GM21619 (cell line): ENCODE measurements at regions not wholly inside any gene's neighbourhood (a gene's known extent, or its start where the extent isn't known, plus 50 kb on each side); places are given as distances from the start of the nearest gene placed in this dataset.

Experiments
- ATAC-seq: cut with Tn5 transposase; IDR thresholded peaks from one replicate; pipeline ENCODE4 v1.9.1; 2021; ENCODE audit not compliant: unreplicated experiment

DNA sequence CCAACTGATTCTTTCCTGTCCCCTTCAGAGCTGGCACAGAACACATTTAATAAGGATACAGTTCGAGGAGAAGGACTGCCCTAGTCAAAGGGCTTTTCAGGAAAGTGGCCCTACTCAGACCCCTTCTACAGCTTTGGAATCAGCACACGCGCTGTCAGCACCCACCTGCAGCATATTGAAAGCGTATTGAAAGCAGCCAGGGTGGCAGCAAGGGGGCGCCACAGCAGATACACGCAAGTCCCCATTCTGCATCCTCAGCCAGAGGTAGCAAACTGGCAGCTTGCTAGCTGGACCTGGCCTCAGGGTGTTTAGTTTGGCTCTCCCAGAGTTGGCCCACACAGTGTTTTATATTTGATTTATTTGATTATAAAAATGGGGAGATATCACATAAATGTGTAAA, 101.0 kb upstream of the NT5C1B start:
- ATAC-seq = no peak

DNA sequence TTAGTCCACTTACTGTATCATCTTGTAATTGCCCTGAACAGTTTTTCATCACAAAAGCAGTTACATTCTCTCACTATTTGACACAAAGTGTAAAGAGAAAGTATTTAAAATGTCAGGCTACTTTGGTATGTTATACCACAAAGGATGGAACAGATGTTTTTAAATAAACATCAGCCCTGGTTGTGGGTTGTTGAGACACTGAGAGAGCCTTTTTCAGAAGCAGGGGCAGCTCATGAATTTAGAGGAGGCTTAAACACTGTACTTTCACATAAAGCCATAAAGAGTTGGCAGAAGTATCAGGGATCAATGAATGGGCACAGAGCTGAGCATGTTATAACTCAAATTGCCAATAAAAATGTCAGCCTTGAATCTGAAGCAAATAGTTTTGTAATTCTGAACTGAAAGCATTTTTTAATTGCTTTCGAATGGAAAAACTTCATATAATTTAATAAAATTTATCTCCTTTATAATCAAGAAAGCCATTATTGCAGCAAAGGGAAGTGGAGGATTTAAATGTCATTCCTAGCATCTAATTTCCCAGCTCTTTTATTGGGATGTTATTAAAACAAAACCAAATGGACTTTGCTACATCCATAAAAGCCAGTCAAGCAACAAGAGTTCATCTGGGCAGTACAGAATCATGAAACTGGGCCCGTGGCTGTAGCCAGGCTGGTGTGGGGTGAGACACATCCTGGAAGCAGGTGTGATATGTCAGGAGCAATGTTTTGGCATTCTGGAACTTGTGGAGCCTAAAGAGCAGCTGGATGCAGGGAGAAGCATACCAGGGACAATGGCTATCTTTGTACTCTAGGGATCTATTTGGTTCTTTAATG, 95.1 kb upstream of the NT5C1B start:
- no peak for ATAC-seq

DNA sequence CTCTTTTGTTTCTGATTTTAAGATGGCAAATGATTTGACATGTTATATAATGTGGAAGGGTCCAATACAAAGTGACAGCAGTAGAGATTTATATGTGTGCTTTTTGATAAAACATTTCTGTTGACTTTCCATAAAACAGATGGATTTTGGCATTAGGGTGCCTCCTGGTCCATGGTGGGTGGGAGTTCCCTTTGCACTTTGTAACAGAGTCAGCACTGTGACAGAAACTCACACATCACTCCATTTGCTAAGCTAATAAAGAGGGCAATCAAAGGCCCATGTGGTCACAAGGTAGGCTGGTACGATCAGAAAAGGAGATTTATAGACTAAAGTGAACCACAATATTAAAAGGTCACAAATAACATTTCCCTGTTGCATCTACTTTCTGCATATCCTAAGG, 93.3 kb upstream of the NT5C1B start:
- no peak for ATAC-seq

DNA sequence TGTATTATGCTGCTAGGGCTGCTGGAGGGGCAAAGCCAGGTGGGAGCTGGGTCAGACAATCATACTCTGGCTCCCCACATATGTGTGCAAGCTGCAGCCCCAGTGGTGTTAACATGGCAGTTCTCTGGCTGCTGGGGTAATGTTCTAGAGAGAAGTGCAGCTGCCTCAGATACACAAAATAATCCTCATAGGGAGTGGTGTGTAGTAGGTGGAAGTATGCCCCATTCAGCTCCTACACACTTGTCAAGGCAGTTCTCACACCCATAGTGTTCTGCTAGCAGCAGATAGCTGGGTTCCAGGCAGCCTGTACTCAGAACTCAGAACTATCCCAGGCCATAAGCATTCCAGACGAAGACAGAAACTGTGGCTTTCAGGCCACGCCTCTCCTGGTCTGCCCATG, 87.9 kb upstream of the NT5C1B start:
- no peak for ATAC-seq

DNA sequence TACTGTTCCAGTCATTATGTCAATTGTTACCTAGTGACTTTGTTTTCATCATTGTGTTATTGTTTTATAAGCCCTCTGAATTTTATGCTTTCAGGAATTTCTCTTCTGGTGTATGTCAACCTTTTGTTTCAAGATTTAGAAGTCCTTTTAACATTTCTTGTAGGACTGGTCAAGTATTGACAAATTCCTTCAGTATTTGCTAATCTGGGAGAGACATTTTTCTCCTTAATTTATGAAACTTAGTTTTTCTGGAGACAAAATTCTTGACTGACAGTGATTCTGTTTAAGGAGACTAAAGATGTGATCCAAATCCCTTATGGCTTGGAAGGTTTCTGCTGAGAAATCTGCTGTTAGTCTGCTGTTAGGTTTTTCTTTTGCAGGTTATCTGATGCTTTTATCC, 84.9 kb upstream of the NT5C1B start:
- ATAC-seq = no peak

DNA sequence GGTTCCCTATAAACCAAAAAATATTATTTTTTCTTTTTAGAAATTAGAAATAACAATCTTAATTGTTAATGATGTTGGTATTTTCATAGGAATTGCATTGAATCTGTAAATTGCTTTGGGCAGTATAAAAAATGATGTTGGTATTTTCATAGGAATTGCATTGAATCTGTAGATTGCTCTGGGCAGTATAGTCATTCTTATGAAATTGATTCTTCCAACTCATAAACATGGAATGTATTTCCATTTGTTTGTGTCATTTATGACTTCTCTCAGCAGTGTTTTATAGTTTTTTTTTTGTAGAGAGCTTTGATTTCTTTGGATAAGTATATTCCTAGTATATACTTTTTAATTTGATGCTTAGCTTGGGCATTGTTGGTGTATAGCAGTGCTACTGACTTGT, 82.0 kb upstream of the NT5C1B start:
- no peak for ATAC-seq

DNA sequence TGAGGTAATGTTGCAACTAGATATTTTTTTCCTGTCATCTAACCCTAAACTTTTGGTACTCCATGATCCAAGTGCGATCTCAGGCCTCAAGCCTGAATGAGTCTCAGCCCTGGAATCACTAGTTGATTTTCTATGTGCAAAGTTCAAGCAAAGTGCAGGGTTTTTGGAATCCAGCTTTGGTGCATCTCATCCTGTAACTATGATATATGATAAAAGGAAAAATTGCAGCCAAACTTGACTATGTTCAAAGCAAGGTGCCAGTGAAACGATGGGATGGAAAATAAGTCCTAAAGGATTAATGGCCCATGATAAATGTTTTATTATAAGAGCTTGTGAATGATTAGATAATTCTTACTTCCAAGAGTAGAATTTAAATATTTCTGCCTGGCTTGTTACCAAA, 78.9 kb upstream of the NT5C1B start:
- no peak for ATAC-seq

DNA sequence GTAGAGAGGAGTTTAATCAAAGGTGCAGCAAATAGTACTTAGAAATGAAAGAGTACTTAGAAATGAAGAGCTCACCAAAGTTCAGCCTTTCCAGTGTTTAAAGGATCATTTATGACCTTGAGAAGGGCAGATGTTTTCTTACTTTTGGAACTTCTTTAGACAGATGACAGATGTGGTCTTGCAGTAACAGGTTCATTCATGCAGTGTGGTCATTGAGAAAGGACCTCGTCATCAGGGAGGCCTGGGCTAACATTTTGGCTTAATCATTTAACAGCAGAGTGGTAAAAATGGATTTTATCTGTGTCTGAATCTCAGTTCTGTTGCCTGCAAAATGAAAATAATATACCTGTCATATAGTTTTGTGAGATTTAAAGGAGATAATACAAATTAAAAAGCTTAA, 75.1 kb upstream of the NT5C1B start:
- no peak for ATAC-seq

DNA sequence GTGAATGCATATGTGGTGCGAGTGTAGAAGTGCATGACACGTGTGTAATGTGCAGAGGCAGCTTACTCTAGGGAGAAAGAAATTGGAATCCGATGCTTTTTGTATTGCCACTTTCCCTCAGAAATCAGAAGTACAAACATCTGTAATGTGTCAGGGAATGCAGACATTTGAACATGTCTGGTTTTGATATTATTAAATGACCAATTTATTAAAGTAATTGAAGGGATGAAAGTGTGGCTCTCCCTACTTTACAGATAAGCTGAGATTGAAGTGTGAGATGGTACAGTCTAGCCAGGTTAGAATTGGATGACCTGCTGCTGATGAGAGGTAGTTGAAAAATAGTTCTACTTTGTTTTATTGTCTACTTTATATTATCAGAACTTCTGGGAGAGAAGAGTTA, 74.5 kb upstream of the NT5C1B start:
- ATAC-seq = no peak

DNA sequence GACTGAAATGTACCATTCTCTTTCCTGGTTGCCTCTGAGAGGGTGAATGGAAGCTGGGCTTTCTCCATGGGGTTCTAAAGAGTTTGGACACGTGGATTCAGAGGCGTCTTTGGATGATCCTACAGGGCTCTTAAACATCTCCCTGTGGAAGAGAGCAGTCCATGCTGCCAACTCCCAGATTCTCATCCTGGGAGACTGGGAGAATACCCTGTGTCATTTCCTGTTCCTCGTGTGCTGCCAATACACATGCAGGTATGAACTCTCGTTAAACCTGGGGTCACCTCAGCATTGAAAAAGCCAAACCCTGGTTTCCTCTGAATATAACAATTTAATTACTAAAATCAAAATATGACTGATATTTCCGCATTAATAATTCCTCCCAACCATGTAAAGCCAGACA, 73.3 kb upstream of the NT5C1B start:
- ATAC-seq = no peak

DNA sequence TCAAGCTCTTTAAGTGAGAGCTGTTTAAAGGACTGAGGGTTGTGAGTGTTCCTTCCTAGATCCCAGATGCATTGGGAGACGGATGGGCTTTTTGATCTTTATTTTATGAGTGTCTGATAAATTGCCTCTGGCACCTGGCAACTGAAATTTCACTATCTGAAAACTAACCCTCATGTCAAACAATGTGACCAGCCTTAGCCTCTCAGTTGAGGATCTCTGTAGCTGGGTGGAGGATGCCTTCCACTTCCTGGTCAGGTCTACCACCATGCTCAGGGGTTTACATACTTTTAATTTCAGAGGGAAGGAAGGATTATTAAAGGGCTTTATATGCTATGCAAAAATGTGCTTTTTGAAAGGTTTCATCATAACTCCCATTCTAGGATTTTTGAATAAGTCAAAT, 70.5 kb upstream of the NT5C1B start:
- no peak for ATAC-seq

DNA sequence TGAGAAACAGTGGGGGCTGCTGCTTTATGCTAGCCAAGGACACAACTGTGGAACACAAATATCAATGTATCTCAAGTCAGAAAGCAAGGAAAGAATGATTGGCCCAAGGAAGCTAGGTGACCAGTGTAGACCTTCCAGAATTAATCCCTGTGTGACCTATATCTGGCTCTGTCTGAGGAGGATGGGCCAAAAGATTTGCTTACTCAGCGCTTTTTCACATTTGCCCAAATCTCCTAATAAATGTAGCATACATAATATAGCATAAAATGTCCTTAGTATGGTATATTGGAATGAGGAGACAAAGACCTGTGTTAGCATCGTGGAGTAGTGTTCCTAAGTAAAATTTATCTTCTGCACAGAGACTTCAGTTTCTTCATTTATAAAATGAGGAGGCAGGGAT, 66.7 kb upstream of the NT5C1B start:
- ATAC-seq = no peak

DNA sequence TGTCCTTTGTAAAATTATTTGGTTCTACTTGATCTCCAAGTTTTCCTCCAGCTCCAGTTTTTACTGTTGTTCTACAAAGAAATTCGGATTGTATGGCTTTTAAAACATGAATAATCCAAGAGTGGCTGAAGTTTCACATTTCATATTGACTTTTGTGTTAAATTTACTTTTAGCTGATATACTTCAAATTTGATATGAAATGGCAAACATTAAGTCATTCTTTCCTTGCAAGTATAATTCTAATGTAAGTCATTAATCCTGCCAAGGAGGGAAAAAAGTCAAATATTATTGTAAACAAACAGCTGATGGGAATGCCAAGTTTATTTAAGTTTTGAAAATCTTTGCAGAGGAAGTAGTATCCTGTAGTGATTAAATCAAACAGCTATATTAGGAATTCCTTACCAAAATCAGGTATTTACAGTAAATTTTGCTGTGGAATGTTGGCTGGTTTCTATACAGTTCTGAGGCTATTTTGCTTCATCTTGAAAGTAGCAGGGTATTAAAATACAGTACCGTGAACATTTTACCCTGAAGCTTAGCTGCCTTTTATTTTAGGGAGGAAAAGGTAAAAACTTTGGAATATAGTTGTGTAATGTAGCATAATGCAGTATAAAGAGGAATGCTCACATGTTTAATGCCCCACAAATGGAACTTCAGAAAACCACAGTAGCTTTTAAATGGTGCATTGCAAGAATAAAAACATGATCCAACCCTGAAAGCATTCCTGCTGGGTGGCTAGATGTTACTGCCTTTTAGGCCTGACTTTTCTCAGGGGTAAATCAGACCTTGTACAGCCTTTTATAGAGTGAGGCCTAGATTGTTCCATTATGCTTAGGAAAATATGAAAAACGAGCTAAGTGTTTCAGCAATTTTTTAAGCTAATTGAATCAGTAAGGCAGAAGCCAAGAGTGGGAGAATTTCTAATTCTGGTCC, 62.7 kb upstream of the NT5C1B start:
- no peak for ATAC-seq

DNA sequence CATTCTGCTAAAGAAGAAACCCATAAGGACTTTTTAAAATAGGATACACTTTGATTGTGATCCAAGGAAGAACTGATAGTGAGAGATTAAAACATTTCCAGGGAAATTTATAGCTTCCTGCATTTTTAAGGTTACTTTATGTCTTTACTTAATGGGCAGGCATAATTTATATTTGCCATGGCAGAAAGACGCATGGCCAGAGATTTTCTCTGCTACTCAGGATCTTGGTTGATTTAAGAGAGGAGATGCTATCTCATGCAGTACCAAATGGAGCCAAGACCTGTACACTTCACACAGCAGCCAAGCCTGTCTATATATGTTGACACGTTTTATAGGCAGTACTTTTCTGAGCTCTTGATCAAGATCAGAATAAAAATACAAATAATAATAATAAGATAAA, 60.9 kb upstream of the NT5C1B start:
- no peak for ATAC-seq

DNA sequence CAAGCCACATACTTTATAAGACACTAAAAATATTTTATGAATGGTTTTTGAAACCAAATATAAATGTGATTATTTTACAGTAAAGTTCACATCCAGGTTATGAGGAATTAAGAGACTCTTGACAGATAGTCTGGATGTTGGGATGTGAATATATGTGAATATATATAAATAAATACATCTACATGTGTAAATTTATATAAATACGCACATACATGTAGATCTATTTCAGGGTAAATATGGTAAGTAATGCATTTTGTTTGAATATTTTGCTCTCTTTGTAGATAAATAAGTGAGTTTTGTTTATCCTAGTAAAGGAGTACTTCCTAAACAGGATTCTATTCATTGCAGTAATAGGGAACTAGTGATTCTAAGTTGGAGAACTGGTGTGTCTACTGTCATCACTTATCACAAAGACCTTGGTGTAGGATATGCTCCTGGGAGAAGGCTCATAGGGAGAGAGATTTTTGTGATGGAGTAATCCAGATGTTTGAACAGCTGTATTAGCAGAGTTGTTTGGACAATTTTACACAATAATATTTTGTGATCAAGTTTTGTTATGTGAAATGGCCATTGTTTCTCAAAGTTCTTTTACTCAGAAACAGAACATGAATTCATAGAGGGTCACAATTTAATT, 60.2 kb upstream of the NT5C1B start:
- no peak for ATAC-seq

DNA sequence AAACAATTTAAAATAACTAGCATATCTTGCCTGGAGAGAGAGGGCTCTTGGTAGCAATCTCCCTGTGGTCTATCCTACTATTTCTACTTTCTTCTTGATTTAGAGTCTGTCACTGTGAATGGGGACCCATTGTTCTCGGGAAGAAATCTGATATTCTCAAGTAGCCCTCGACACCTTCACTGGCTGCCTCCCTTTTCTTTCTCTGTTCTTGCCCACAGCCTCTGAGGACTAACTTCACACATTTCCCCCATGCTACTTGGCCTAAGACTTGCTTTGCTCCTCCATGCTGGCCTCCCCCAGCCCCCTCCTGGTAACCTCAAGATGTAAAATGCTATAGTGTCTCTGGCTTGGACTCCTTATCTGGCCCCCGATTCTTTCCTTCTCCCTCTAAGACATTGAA, 58.8 kb upstream of the NT5C1B start:
- ATAC-seq = no peak

DNA sequence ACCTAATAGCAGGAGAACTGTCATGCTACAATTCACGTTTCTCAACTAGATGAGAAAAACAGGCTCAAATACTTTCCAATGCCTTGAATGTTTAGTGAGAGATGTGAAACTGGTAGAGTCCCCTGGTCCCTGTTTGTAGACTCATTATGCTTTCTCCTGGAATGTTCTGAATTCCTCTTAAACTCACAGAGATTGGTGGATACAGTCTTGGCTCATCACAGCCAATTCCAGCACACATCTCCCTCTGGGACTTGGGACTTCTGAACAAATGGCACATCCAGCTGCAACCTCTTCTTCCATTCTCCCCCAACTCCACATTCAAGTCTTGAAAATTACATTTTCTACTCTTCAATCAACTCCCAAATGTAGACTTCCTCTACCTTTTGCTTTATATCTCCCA, 58.4 kb upstream of the NT5C1B start:
- ATAC-seq = no peak

DNA sequence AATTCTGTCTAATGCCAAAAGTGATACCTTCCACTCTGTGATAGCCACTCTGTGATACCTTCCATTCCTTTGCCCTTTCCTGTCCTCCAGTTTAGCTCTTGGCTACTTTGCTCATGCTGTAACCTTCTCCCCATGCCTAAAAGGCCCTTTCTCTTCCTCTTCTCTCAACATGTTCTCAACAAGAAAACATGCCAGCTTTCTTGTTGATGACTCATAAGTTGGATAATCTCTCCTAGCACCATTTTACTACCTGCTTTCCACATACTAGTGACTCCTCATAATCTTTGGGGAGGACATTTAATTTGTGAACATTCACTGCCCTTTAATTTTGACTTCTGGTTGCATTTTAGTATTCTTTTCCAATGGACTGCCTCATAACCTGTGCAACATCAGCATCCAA, 55.9 kb upstream of the NT5C1B start:
- no peak for ATAC-seq

DNA sequence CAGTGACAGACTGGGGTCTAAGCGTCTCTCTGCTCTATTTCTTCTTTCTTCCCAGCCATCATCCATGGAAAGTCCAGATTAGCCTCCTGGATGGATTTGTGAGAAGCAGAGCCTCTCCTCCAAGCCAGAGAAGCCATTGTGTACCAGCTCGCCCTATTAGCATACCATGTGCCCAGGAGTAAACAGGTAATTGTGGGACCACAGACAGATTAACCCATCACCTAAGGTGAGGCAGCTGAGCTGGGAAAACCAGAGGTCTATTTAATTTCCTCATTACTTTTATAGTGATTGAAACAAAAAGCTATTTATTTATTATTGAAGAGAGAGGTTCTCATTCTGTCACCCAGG, 54.7 kb upstream of the NT5C1B start:
- ATAC-seq = no peak

DNA sequence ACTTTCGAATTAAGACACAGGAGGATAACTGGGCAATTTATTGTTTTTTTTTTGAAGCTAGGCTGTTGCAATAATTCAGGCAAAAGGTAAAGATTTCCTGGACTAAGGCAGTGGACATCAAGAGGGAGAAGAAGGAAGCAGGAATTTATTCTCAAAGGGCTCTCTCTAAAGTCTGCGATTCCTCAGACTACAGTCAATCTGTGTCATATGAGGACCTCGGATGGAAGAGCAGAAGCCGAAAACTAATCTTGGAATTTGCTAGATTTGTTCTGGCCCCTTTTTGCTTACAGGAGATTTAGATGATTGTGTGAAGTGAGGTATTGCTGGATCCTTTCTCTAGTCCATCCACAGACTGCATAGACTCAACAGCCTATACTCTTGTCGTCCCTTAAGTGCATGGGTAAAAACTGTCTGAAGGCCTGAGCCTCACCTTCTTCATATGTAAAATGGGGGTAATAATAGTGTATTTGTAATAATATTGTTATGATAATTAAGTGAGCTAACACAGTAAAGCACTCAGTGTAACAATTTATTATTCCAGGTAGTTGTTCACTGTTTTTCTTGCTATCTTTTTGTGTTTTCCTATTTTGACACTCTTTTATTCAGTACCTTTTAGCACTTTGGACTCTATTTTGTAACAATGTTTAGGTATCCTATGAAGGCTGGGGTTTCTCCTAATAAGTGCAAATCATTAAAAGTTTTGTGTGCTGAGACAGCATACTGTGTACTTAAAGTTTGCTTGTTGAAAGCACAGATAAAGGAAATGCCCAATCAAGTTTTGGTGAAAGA, 54.2 kb upstream of the NT5C1B start:
- ATAC-seq = no peak

DNA sequence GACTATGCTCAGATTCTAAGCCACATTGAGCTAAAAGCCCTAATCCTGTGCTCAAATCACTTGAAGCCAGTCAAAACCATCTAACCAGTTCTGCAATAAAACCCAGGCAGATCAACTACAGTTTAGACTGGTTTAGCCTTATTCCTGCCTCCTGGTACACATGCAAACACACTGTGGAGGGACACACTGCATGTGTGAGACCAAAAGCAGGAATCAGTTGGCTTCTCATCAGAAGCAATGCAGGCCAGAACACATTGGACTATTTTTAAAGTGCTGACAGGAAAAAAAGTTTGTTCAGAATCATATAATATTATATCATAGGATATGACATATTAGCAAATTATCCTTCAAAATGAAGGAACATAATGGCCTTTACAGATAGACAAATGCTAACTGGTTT, 52.5 kb upstream of the NT5C1B start:
- no peak for ATAC-seq
